ENCODE measurements at regions not wholly inside any gene's neighbourhood (a gene's known extent, or its start where the extent isn't known, plus 50 kb on each side); places are given as distances from the start of the nearest gene placed in this dataset.

DNA sequence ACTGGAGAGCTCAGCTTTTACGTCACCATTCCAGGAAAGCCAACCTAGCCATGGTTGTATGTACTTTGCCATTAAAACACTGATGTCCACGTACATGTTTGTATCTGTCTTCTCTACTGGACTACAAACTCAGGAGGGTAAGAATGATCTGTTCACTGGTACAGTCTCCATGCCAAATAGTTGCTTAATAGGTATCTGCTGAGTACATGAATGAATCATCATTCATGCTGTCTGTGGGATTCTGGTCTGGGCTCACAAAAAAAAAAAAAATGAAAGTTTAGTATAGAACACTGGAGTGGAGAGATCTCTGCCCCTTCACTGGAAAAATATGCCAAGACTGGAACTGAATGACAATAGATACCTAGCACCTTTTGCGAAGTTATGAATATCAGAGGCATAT lies 102.6 kb upstream of the ITGA4 start:
- peak overlapping the region; percentile 32; the same call in 1 of the 2 replicates for H3K27ac Mint-ChIP-seq
- no peaks in the 10 kb centered on the region for H3K27me3 Mint-ChIP-seq (ENCODE audit: insufficient read depth)
- DNase-seq, result peak; percentile 72
- H3K4me1 Mint-ChIP-seq (ENCODE audit: low read depth), result peaks cover 10% of the 10 kb centered on the region
- no peaks in the 10 kb centered on the region for H3K9me3 Mint-ChIP-seq
- TF ChIP-seq, protein P1, sequence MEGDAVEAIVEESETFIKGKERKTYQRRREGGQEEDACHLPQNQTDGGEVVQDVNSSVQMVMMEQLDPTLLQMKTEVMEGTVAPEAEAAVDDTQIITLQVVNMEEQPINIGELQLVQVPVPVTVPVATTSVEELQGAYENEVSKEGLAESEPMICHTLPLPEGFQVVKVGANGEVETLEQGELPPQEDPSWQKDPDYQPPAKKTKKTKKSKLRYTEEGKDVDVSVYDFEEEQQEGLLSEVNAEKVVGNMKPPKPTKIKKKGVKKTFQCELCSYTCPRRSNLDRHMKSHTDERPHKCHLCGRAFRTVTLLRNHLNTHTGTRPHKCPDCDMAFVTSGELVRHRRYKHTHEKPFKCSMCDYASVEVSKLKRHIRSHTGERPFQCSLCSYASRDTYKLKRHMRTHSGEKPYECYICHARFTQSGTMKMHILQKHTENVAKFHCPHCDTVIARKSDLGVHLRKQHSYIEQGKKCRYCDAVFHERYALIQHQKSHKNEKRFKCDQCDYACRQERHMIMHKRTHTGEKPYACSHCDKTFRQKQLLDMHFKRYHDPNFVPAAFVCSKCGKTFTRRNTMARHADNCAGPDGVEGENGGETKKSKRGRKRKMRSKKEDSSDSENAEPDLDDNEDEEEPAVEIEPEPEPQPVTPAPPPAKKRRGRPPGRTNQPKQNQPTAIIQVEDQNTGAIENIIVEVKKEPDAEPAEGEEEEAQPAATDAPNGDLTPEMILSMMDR (IDR thresholded peaks at IDR 0.05), result no peak
- H3K36me3 Mint-ChIP-seq (ENCODE audit: low read depth), result no peaks in the 10 kb centered on the region
- no peak overlapping the region for H3K4me3 Mint-ChIP-seq

DNA sequence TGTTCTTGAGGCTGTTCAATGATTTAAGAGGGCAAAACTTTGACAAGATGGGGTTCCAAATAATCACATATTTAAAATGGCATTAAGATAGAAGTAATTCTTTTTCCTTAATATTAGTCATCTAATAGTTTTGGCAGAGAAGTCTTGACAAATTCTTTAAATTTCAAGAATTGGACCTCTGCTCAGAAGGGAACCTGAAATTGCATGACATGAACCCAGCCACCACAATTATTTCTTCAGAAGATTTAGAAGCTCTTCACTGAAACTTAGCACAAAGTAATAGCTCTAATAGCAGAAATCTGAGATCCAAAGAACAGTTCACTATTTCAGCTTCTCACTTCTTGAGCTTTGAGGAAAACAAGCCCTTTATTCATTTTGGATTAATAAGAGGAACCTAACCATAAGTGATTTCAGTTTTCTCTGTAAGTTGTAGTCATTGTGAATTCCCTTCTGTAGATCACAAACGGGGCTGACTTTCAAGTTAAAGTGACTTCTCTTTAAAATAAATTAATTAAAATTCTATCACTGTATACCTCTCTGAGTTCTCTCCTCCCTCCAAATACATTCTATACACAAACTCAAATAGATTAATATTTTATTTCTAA lies 100.6 kb upstream of the ITGA4 start:
- Mint-ChIP-seq H3K4me1 (ENCODE audit: low read depth) (peaks cover 10% of the 10 kb centered on the region), H3K9me3 (no peaks in the 10 kb centered on the region), H3K36me3 (ENCODE audit: low read depth) (no peaks in the 10 kb centered on the region), H3K27ac (no peak overlapping the region), H3K27me3 (ENCODE audit: insufficient read depth) (no peaks in the 10 kb centered on the region), H3K4me3 (no peak overlapping the region)
- TF ChIP-seq, protein P1 (IDR thresholded peaks at IDR 0.05), result no peak
- no peak for DNase-seq

DNA sequence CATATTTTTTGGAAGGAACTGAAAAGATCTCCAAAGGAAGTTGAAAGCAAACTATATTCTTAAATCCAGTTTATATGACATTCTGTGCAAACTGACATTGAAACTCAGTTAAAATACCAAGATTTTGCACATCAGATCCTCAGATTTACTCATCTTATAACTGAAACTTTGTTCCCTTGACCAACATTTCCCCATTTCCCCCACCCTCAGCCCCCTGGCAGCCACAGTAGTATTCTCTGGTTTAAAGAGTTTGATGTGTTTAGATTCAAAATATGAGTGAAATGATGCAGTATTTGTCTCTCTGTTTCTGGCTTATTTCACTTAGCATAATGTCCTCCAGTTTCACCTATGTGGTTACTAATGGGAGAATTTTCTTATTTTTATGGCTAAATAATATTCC lies 99.2 kb upstream of the ITGA4 start:
- peaks cover 10% of the 10 kb centered on the region for H3K4me1 Mint-ChIP-seq (ENCODE audit: low read depth)
- no peak overlapping the region for H3K27ac Mint-ChIP-seq
- H3K9me3 Mint-ChIP-seq, result no peaks in the 10 kb centered on the region

DNA sequence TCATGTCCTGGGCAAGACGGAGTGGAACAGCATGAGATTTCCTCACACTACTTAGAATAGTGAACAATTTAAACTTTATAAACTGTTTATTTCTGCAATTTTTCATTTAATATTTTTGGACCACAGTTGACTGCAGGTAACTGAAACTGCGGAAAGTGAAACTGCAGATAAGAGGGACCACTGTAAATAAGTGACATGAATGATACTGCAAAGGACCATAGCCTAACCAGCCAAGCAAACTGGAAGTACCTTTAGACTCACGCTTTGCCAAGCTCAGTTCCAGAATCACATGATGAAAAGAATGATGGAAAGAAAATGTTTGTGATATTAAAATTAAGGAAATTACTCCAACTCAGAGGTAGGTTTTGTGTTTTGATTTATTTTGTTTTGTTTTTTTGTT lies 94.6 kb upstream of the ITGA4 start:
- no peak overlapping the region for H3K4me3 Mint-ChIP-seq
- H3K9me3 Mint-ChIP-seq, result no peaks in the 10 kb centered on the region
- no peaks in the 10 kb centered on the region for H3K27me3 Mint-ChIP-seq (ENCODE audit: insufficient read depth)
- no peak for DNase-seq
- no peaks in the 10 kb centered on the region for H3K4me1 Mint-ChIP-seq (ENCODE audit: low read depth)
- H3K36me3 Mint-ChIP-seq (ENCODE audit: low read depth), result no peaks in the 10 kb centered on the region
- TF ChIP-seq, protein P1 (IDR thresholded peaks at IDR 0.05), result no peak
- no peak overlapping the region for H3K27ac Mint-ChIP-seq

More for the DNA sequence above, 99.2 kb upstream of the ITGA4 start:
- DNase-seq, result no peak
- Mint-ChIP-seq H3K27me3 (ENCODE audit: insufficient read depth) (no peaks in the 10 kb centered on the region), H3K36me3 (ENCODE audit: low read depth) (no peaks in the 10 kb centered on the region), H3K4me3 (no peak overlapping the region)
- TF ChIP-seq, protein P1 (IDR thresholded peaks at IDR 0.05), result no peak

DNA sequence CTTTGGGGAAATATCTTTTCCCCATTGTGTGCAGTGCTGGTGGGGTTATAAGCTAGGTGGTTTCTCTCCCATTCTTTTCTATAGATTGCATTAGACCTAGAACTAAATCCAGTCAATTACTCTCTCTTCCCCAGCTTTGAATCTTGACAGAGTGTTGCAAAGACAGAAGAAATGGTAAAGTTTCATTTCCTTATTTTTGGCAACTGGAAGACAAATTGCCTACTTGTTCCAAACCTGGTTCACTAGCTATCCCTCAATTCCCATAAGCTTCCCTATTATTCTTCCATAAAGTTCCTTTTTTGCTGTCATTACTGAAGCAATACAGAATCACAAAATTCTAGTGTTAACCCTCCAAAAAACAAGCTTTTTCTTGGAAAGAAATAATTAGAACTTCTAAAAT lies 94.0 kb upstream of the ITGA4 start:
- no peak overlapping the region for H3K27ac Mint-ChIP-seq
- no peaks in the 10 kb centered on the region for H3K9me3 Mint-ChIP-seq
- H3K27me3 Mint-ChIP-seq (ENCODE audit: insufficient read depth), result no peaks in the 10 kb centered on the region
- H3K4me1 Mint-ChIP-seq (ENCODE audit: low read depth), result no peaks in the 10 kb centered on the region
- DNase-seq, result no peak
- TF ChIP-seq, protein P1 (IDR thresholded peaks at IDR 0.05), result no peak
- H3K36me3 Mint-ChIP-seq (ENCODE audit: low read depth), result no peaks in the 10 kb centered on the region
- H3K4me3 Mint-ChIP-seq, result no peak overlapping the region
